ENCODE measurements at regions not wholly inside any gene's neighbourhood (a gene's known extent, or its start where the extent isn't known, plus 50 kb on each side); places are given as distances from the start of the nearest gene placed in this dataset.

- intact Hi-C loops (cut with DNase I) = no loop called here
- H3K36me3 ChIP-seq = no peaks in the 10 kb centered on the region
- ATAC-seq (no peak), DNase-seq (no peak)
- no peak overlapping the region for H3K4me3 ChIP-seq
- TF ChIP-seq CTCF (IDR thresholded peaks at IDR 0.05) = no peak
- no peaks in the 10 kb centered on the region for H3K4me1 ChIP-seq
- no peaks in the 10 kb centered on the region for H3K27me3 ChIP-seq (ENCODE audit: low read depth)
- H3K27ac ChIP-seq = no peak overlapping the region
- H3K9me3 ChIP-seq = peaks cover 11% of the 10 kb centered on the region
Measured at GRCh38 chr11:110011595-110011994, 81.6 kb upstream of the ZC3H12C start.

GRCh38 chr11:110015695-110016094 is 77.5 kb upstream of the ZC3H12C start:
- intact Hi-C loops (cut with DNase I) = no loop called here
- Histone ChIP-seq H3K4me3 (no peak overlapping the region), H3K36me3 (no peaks in the 10 kb centered on the region), H3K27ac (no peak overlapping the region), H3K9me3 (peaks cover 11% of the 10 kb centered on the region), H3K27me3 (ENCODE audit: low read depth) (no peaks in the 10 kb centered on the region), H3K4me1 (no peaks in the 10 kb centered on the region)
- no peak for ATAC-seq
- no peak for DNase-seq
- TF ChIP-seq CTCF (IDR thresholded peaks at IDR 0.05) = no peak

- no peak overlapping the region for H3K27ac ChIP-seq
Measured at GRCh38 chr11:110019675-110020074, 73.5 kb upstream of the ZC3H12C start.

GRCh38 chr11:110022548-110022947 is 70.6 kb upstream of the ZC3H12C start:
- no peak for DNase-seq
- Histone ChIP-seq H3K36me3 (no peaks in the 10 kb centered on the region), H3K27ac (no peak overlapping the region), H3K4me3 (no peak overlapping the region), H3K27me3 (ENCODE audit: low read depth) (no peaks in the 10 kb centered on the region), H3K9me3 (no peaks in the 10 kb centered on the region), H3K4me1 (no peaks in the 10 kb centered on the region)
- intact Hi-C loops (cut with DNase I) = no loop called here
- no peak for ATAC-seq
- no peak for TF ChIP-seq CTCF (IDR thresholded peaks at IDR 0.05)

More at GRCh38 chr11:110019675-110020074, 73.5 kb upstream of the ZC3H12C start:
- intact Hi-C loops (cut with DNase I) = no loop called here
- H3K4me1 ChIP-seq = no peaks in the 10 kb centered on the region
- TF ChIP-seq CTCF (IDR thresholded peaks at IDR 0.05) = no peak
- H3K36me3 ChIP-seq = no peaks in the 10 kb centered on the region
- ATAC-seq = no peak
- no peaks in the 10 kb centered on the region for H3K27me3 ChIP-seq (ENCODE audit: low read depth)
- DNase-seq = no peak
- no peaks in the 10 kb centered on the region for H3K9me3 ChIP-seq
- H3K4me3 ChIP-seq = no peak overlapping the region

GRCh38 chr11:110023711-110024110 is 69.5 kb upstream of the ZC3H12C start:
- no peaks in the 10 kb centered on the region for H3K36me3 ChIP-seq
- H3K4me3 ChIP-seq = no peak overlapping the region
- H3K27me3 ChIP-seq (ENCODE audit: low read depth) = no peaks in the 10 kb centered on the region
- DNase-seq (no peak), ATAC-seq (no peak)
- no peak for TF ChIP-seq CTCF (IDR thresholded peaks at IDR 0.05)
- H3K9me3 ChIP-seq = no peaks in the 10 kb centered on the region
- H3K4me1 ChIP-seq = no peaks in the 10 kb centered on the region
- intact Hi-C loops (cut with DNase I) = no loop called here
- no peak overlapping the region for H3K27ac ChIP-seq
